T-helper 22 cell (primary cell): ENCODE measurements at regions not wholly inside any gene's neighbourhood (a gene's known extent, or its start where the extent isn't known, plus 50 kb on each side); places are given as distances from the start of the nearest gene placed in this dataset.

ENCODE experiments used
- DNase-seq: peaks from one replicate; pipeline ENCODE4 v3.0.0-alpha.2; 2020; ENCODE audit warnings: low read depth

GRCh38 chr14:55734731-55735130, 154.7 kb downstream of the KTN1 start:
- no peak for DNase-seq

GRCh38 chr14:55739967-55740648, 160.1 kb downstream of the KTN1 start:
- DNase-seq: no peak

GRCh38 chr14:55740649-55740989, 160.6 kb downstream of the KTN1 start:
- DNase-seq: no peak

- DNase-seq: no peak
These were observed 161.2 kb downstream of the KTN1 start for GRCh38 chr14:55741240-55741639.

GRCh38 chr14:55743551-55743950, 163.5 kb downstream of the KTN1 start:
- DNase-seq: no peak

GRCh38 chr14:55744321-55744720, 164.3 kb downstream of the KTN1 start:
- no peak for DNase-seq

GRCh38 chr14:55745906-55746305, 165.9 kb downstream of the KTN1 start:
- DNase-seq: no peak

GRCh38 chr14:55746558-55746957, 166.6 kb downstream of the KTN1 start:
- DNase-seq: no peak

GRCh38 chr14:55747186-55747585, 167.2 kb downstream of the KTN1 start:
- no peak for DNase-seq

GRCh38 chr14:55749201-55749812, 169.3 kb downstream of the KTN1 start:
- DNase-seq: no peak

GRCh38 chr14:55749946-55750345, 169.9 kb downstream of the KTN1 start:
- DNase-seq: no peak

- no peak for DNase-seq
These were observed 172.8 kb downstream of the KTN1 start for GRCh38 chr14:55752580-55753390.

GRCh38 chr14:55754471-55754870, 174.5 kb downstream of the KTN1 start:
- no peak for DNase-seq

- no peak for DNase-seq
These were observed 174.9 kb downstream of the KTN1 start for GRCh38 chr14:55754871-55755270.

- no peak for DNase-seq
These were observed 176.1 kb downstream of the KTN1 start for GRCh38 chr14:55756078-55756477.

GRCh38 chr14:55756557-55756956, 176.6 kb downstream of the KTN1 start:
- DNase-seq: no peak

- no peak for DNase-seq
These were observed 178.8 kb downstream of the KTN1 start for GRCh38 chr14:55758796-55759195.

GRCh38 chr14:55760789-55761566, 181.0 kb downstream of the KTN1 start:
- DNase-seq: no peak

- no peak for DNase-seq
These were observed 181.6 kb downstream of the KTN1 start for GRCh38 chr14:55761651-55762050.

GRCh38 chr14:55762595-55763232, 182.7 kb downstream of the KTN1 start:
- no peak for DNase-seq

- DNase-seq: no peak
These were observed 184.8 kb downstream of the KTN1 start for GRCh38 chr14:55764784-55765183.

- no peak for DNase-seq
These were observed 186.1 kb downstream of the KTN1 start for GRCh38 chr14:55766071-55766470.
